ENCODE measurements at regions not wholly inside any gene's neighbourhood (a gene's known extent, or its start where the extent isn't known, plus 50 kb on each side); places are given as distances from the start of the nearest gene placed in this dataset.

DNA sequence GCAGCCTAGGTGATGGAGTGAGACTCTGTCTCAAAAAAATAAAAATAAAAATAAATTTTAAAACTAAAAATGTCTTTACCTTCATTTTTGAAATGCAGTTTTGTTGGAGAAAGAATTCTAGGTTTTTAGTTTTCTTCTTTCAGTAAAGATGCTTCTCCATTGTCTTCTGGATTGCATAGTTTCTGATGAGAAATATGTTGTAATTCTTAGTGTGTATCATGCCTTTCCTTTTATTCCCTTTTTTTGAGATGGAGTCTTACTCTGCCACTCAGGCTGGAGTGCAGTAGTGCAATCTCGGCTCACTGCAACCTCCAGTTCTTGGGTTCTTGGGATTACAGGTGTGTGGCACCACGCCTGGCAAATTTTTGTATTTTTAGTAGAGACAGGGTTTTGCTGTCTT, 130.0 kb upstream of the FBXO11 start:
- WGBS, 2 donors: 91 to 95% methylated on average over 2 of the region's 2 CpGs
- TF ChIP-seq EP300 (IDR thresholded peaks at IDR 0.05): no peak
- TF ChIP-seq, protein P1, sequence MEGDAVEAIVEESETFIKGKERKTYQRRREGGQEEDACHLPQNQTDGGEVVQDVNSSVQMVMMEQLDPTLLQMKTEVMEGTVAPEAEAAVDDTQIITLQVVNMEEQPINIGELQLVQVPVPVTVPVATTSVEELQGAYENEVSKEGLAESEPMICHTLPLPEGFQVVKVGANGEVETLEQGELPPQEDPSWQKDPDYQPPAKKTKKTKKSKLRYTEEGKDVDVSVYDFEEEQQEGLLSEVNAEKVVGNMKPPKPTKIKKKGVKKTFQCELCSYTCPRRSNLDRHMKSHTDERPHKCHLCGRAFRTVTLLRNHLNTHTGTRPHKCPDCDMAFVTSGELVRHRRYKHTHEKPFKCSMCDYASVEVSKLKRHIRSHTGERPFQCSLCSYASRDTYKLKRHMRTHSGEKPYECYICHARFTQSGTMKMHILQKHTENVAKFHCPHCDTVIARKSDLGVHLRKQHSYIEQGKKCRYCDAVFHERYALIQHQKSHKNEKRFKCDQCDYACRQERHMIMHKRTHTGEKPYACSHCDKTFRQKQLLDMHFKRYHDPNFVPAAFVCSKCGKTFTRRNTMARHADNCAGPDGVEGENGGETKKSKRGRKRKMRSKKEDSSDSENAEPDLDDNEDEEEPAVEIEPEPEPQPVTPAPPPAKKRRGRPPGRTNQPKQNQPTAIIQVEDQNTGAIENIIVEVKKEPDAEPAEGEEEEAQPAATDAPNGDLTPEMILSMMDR (IDR thresholded peaks at IDR 0.05): no peak

DNA sequence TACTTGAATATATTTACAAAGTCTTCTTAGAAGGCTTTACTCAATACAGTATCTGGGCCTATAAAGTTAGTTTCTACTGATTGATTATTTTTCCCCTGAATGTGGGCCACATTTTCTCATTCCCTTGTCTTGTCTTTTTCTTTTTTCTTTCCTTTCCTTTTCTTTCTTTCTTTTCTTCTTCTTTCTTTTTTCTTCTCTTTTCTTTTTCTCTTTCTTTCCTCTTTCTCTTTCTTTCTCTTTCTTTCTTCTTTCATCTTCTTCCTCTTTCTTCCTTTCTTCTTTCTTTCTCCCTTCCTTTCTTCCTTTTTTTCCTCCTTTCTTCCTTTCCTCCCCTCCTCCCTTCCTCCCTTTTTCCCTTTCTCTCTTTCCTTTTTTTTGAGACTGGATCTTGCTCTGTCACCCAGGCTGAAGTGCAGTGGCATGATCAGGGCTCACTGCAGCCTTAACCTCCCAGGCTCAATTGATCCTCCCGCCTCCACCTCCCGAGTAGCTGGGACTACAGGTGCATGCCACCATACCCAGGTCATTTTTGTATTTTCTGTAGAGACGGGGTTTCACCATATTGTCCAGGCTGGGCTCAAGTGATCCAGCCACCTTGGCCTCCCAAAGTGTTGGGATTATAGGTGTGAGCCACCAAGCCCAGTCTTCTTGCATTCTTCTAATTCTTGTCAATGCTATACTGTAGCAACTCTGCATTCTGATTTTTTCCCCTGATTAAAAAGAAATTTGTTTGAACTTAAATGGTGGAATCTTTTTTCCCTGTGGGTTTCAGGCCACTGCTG, 133.1 kb upstream of the FBXO11 start:
- no peak overlapping the region for H3K4me3 ChIP-seq

More for the DNA sequence above, 130.0 kb upstream of the FBXO11 start:
- H3K27ac ChIP-seq: no peak overlapping the region
- intact Hi-C loops (cut with DNase I): no loop called here
- H3K4me1 ChIP-seq: no peaks in the 10 kb centered on the region
- no peak overlapping the region for H3K4me3 ChIP-seq
- H3K36me3 ChIP-seq: no peaks in the 10 kb centered on the region
- DNase-seq: no peak
- H3K9me3 ChIP-seq: no peaks in the 10 kb centered on the region
- no peaks in the 10 kb centered on the region for H3K27me3 ChIP-seq

DNA sequence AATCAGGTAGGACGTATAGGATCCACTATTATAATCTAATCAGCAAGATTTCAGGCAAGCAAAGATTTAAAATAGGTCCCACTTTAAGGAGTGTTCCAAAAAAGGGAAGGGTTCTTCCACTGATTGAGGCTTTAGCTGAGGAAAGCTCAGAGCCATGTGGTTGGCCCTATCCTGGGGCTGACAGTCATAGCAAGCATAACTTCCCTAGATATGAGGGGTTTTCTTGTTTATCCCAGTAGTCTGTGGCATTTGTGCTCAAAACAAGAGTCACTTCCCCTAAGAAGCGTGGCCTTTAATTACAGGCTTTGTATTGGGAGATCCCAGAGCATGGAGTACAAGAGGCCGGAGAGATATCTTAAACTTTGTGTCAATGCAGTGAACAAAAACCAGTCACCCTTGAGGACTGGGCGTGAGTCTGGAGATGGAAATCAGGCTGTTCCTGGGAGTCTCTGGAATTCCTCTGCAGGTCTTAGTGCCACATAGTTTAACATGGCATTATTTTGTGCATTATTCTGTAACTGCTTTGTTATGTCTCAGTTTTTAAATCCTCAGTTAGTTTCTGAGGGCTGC, 136.9 kb upstream of the FBXO11 start:
- Histone ChIP-seq H3K9me3 (no peaks in the 10 kb centered on the region), H3K27ac (no peak overlapping the region), H3K4me1 (no peaks in the 10 kb centered on the region), H3K27me3 (no peaks in the 10 kb centered on the region), H3K4me3 (no peak overlapping the region), H3K36me3 (no peaks in the 10 kb centered on the region)
- no peak for DNase-seq
- TF ChIP-seq POLR2A (IDR thresholded peaks at IDR 0.05) (no peak), POLR2AphosphoS5 (IDR thresholded peaks at IDR 0.05) (no peak)
- intact Hi-C loops (cut with DNase I): no loop called here
- 83 to 86% methylated on average over 4 of the region's 4 CpGs for WGBS, 2 donors

More for the DNA sequence above, 133.1 kb upstream of the FBXO11 start:
- no peaks in the 10 kb centered on the region for H3K36me3 ChIP-seq
- WGBS, 2 donors: 86 to 95% methylated on average over 3 of the region's 3 CpGs
- TF ChIP-seq POLR2AphosphoS5 (IDR thresholded peaks at IDR 0.05): no peak
- no peak for TF ChIP-seq EP300 (IDR thresholded peaks at IDR 0.05)
- no peak for TF ChIP-seq POLR2A (IDR thresholded peaks at IDR 0.05)
- TF ChIP-seq, protein P1 (IDR thresholded peaks at IDR 0.05): no peak
- intact Hi-C loops (cut with DNase I): no loop called here
- DNase-seq: no peak
- H3K9me3 ChIP-seq: no peaks in the 10 kb centered on the region
- no peaks in the 10 kb centered on the region for H3K27me3 ChIP-seq
- no peaks in the 10 kb centered on the region for H3K4me1 ChIP-seq
- no peak overlapping the region for H3K27ac ChIP-seq

DNA sequence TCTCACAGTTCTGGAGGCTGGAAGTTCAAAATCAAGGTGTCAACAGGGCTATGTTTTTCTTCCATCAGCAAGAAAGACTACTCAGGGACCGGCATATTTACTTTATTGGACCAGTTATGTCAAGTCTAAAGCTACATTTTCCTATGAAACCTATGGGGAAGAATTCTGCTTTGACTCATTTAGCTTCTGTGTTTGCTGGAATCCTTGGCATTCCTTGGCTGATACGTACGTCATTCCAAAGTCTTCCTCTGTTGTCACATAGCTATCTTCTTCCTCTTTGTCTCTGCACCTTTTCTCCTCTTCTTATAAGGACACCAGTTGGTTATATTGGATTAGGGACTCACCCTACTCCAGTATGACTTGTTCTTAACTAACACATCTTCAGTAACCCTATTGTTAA, 137.4 kb upstream of the FBXO11 start:
- TF ChIP-seq, protein P1 (IDR thresholded peaks at IDR 0.05): no peak
- H3K9me3 ChIP-seq: no peaks in the 10 kb centered on the region
- H3K4me3 ChIP-seq: no peak overlapping the region
- H3K36me3 ChIP-seq: no peaks in the 10 kb centered on the region
- no peak for DNase-seq
- 89 to 90% methylated on average over 3 of the region's 3 CpGs for WGBS, 2 donors
- no peaks in the 10 kb centered on the region for H3K4me1 ChIP-seq
- no peak overlapping the region for H3K27ac ChIP-seq
- intact Hi-C loops (cut with DNase I): no loop called here
- H3K27me3 ChIP-seq: no peaks in the 10 kb centered on the region

DNA sequence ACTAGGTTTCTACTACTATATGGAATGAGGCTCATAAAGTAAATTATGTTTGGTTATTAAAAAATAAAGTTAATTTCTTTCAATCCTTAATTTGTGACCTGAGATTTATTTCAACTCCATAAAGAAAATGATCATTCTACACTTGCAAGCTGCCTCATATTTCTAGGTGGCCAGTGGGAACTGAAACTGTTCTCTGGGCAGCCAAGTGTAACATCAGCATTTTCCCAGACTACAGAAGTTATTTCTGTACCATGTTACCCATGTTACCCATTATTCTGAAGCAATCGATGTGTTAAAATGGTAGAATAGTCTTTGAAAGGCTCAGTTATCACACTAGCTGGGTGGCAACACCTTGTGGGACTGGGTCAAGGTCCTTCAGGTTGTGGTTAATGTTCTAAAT, 139.3 kb upstream of the FBXO11 start:
- WGBS, 2 donors: 71 to 78% methylated on average over 1 of the region's 1 CpG
- no peaks in the 10 kb centered on the region for H3K9me3 ChIP-seq
- TF ChIP-seq, protein P1 (IDR thresholded peaks at IDR 0.05): no peak
- TF ChIP-seq EP300 (IDR thresholded peaks at IDR 0.05) (no peak), POLR2AphosphoS5 (IDR thresholded peaks at IDR 0.05) (no peak), POLR2A (IDR thresholded peaks at IDR 0.05) (no peak)
- H3K4me3 ChIP-seq: no peak overlapping the region
- intact Hi-C loops (cut with DNase I): no loop called here
- DNase-seq: no peak
- no peaks in the 10 kb centered on the region for H3K36me3 ChIP-seq
- no peaks in the 10 kb centered on the region for H3K4me1 ChIP-seq
- H3K27me3 ChIP-seq: no peaks in the 10 kb centered on the region
- no peak overlapping the region for H3K27ac ChIP-seq

Measured in sigmoid colon (tissue), 6 donors.